ENCODE measurements at regions not wholly inside any gene's neighbourhood (a gene's known extent, or its start where the extent isn't known, plus 50 kb on each side); places are given as distances from the start of the nearest gene placed in this dataset.

DNA sequence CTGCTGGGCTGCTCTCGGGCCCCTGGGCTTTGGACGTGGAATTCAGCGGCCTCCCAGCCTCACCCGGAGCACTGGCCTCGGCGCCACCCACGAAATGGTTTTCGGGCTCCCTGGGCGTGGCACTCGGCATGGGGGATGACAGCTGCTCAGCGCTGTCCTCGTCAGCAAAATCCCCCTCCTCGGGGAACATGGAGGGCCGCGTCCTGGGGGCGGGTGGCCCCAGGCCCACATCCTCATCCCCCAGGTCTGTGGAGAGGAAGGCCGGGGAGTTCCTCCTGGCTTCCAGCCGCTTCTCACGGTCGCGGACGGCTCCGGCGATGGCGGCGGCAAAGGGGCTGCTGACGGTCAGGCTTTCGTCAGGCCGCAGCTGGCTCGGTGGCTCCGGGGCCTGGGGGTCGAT, 88.4 kb downstream of the CTTN start:
- DNase-seq = no peak

DNA sequence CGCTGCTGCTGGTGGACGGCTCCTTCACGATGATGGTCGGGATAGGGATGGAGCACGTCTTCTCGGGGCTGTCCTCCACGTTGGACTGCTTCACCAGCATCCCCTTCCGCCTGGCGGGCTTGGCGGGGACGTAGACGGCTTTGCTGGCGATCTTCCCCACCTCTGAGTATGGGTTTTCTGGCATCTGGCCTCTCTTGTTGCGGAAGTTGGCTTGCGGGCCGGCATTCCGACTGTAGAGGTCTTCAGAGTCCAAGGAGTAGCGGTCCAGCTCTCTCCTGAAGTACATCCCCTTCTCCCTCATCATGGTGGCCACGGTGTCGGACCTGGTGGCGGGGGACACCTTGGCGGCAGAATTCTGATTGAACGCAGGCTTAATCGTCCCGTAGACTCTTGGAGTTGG, 88.8 kb downstream of the CTTN start:
- no peak for DNase-seq

DNA sequence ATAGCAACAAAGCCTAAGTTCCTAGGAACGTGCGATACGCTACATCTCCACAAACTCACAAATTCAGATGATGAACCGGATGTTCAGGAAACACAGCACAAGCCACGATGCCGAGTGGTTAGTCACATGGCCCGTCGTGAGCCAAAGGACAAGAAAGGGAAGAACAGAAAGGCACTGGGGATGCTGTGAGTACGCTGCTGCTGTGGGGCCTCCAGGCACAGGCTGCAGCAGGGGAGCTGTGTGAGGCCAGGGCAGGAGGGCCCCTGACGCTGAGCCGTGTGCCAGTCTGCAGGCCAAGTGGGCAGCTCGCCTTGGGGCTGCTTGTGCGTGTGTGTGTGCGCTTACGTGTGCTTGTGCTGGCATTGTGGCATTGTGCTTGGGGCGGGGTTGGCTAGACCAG, 89.4 kb downstream of the CTTN start:
- DNase-seq = no peak

DNA sequence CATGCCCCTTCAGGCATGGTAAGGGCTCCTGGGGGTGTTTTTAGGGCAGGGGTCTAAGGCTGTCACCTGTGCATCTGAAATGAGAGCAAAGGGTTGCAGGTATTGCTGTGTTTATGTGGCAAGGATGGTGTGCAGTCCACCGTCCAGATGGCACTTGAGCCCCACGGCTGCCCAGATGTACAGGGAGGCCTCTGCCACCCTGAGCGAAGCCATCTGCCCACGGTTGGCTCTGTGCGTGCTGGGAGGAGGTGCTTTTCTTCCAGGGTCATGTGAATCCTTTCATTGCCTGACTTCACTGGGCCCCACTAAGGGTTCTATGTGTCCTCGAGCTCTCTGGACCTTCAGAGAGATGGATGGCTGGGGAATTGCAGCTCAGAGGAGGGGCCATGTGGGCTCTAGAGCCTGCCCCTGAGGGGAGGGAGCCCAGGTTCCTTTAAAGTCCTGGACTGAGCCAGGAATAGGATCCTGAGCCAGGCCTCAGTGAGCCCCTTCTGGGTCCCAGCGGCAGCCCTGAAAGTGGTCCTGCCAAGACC, 89.9 kb downstream of the CTTN start:
- no peak for DNase-seq

DNA sequence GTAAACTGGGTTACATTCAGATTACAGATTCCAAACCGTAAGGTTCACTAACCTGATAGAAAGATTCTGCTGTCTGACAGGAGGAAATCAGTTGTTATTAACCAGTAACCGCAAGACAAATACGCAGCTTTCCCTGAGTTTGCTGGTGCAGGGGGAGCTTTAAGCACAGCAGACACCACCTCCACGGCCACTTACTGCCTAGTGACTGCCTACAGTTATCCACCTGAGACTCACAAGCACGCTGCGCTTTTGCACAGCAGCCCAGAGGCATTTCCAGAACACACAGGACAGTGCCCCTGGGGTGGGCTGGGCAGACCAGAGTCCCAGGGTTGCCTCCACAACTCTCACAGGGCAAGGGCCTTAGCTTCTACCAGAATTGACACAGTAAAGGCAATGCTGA, 90.9 kb downstream of the CTTN start:
- no peak for DNase-seq

DNA sequence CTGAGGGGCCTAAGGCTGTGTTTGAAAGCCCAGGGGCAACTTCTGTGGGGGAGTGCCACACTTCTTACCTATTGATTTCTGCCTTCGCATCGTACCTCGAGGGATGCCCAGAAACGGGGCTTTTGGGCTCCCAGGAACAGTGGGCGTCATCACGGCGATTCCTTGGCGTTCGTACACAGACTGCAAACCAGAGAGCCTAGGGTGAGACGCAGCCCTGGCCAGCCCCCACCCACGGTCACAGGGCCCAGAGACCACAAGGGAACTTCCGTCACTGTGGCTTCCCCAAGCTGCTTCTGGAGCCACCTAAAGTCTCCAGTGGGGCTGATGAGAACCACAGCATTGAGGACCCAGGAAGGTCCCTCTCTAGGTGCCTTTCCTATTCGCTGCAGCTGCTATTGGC, 91.9 kb downstream of the CTTN start:
- DNase-seq = no peak

DNA sequence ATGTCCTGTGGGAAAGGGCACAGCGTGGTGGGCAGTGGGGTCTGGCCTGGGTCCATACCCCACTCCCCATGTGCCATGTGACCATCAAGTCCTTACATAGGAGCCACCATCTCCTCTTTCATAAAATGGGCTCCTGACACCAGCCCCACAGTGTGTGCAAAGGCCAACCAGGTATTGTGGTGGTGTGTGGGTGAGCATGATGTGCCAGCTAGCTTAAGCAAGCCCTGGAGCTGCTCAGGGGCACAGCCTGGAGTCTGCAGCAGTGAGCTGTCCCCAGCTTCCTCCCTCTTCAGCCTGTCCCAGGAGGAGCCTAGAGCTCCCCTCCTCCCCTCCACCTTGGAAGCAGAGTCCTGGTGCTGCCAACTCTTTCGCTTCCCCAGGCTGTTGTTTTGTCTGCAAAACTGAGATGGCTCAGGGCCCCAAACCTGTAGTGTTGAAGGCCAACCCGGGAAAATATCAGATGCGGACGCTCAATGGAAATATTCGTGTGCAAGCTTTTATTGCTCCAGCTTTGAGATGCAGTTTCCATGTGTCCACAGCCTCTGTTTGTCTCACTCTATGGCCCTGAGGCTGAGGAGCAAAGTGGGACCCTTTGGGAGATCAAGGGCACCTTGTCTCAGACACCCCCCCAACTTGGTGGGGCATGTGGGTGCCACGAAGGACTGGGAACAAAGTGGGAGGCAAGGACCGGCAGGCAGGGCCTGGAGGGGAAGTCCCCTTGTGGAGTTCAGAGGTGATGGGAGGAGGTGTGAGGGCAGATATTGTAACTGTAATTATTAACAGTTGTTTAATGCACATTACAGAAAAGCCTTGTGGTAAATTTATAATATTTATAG, 92.6 kb downstream of the CTTN start:
- DNase-seq = no peak

DNA sequence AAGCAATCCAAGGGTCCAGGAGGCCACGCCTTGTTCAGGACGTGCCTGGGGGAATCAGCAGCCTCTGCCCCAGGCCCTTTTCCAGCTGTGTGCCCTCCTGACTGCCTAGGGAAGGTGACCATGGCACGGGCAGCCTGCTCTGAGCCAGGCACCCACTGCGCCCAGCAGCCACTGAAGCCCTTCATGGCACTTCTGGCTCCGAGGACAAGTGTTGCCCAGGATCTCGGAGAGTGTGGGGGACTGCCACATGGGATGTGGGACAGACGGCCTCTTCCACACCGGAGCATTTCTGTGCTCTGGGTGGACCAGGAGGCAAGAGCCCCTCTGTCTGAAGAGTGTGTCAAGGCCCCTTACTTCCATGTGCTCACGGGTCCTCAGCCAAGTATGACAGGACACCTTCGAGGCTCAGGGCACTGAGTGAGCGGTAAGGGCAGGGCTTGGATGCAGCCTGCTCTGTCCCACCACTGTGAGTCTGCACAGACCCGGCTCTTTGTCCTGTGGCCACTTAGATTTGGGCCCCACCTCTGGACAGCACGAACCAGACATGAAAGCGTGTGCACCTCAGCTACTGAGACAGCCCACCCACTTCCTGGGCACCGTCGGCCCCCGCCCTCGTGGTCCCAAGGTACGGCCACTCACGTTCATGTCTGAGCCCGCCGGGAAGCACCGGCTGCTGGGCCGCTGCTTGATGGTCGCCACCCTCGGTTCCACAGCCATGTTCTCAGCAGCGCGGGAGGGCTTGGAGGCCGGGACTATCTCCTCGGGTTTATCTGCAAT, 93.6 kb downstream of the CTTN start:
- no peak for DNase-seq

DNA sequence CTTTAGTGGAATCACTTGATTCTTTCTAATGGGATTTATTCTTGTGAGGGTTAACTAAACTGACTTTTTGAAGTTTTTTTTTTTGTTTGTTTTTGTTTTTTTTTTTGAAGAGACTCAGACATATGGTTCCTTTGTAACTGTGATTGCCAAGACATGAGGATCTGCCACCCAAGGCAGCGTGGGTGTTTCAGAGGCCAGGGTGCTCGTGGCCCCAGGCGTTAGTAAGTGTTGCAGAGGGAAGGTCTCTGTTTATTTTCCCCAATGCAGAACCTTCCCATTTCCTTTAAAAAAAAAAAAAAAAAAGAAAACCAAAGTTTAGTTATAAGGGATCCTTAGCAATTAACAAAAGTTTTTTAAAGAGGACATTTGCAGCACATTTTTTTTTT, 94.8 kb downstream of the CTTN start:
- no peak for DNase-seq

DNA sequence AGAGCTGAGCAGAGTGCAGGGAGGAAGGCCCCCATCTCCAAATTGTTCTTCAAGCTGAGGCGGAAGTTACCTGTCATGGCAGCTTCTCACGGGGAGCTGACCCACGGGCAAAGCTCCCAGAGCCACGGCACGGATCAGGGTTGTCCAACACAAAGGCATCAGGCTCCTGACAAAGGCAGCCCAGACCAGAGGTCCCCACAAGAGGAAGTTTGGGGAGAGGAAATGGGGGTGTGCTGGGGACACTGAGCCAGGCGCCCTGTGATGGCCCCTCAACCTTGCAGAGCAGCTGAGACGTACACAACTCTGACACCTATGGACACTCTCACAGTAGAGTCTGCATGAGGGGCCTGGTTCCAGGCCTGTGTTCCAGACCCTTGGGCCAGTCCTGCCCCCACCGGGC, 95.6 kb downstream of the CTTN start:
- DNase-seq = no peak

DNA sequence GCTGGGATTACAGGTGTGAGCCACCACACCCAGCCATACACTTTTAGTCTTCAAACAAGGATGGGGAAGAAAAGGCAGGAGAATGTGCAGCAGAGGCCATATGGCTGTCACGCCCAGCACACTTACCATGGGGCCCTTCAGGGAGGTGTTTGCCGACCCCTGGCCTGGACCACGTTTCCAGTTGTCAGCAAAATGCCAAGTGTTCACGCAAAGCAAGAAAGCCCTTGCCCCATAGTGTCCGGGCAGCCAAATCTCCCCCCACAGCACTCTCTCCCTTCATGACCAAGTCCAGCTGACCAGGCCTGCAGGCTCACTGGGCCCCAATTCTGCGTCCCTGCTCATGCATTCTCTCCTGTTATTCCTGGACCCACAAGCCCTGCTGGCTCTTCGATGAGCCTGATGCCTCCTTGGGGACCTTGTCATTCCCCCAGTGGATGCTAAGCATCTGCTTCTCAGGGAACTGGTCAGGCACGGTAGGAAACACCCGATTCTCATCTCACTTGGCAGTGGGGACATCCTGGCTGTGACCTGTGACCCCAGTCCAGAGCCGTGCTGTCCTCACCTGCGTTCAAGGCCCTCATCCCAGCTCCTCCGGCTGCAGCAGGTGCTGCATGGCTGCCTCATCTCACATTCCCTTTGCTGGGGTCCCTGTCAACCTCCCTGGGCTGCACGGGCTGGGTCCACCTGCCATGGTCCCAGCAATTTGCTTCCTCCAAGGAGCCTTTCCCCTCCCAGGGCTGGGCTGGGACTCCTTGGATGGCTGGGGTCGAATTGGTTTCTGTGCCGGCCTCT, 96.4 kb downstream of the CTTN start:
- DNase-seq = no peak

DNA sequence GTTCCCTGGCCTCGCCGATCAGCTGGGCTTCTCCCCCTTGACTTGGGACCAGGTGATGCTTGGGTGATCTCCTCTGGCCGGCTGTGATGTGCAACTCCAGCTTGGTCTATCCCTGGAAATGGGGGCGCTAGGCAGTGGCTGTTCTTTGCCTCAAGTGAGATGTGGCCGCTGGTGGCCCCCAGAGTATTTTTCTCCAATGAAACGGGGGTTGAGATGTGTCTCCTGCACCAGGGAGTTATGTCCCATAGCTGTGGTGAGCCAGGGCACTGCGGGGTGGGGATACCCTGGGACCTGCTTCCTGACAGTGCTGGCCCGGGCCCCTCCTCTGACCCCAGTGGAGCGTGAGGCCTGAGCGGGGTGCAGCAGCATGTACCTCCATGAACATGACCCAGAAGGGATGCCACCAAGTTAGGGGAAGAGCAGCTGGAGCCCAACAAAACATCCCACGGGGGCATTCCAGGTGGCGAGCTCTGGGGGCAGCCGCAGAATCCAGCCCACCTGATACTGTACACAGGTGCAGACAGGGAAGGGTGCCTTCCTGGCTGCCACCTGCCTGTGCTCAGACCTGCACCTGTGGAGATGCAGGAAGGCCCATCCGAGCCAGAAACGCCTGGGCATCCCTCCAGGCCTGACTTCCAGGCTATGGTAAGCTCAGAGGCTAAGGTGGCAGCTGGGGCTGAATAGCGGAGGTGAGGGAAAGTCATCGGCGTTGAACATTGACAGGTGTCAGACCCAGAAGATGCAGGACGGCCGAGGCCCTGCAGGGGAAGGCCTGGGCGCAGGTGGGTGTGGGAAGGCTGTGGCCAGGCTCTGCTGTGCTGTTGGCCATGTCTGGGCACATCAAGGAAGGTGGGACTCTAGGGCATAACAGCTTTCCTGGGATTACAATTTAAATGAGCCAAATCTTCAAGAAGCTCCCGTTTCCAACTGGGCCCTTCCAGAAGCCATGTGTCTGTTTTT, 97.3 kb downstream of the CTTN start:
- no peak for DNase-seq

DNA sequence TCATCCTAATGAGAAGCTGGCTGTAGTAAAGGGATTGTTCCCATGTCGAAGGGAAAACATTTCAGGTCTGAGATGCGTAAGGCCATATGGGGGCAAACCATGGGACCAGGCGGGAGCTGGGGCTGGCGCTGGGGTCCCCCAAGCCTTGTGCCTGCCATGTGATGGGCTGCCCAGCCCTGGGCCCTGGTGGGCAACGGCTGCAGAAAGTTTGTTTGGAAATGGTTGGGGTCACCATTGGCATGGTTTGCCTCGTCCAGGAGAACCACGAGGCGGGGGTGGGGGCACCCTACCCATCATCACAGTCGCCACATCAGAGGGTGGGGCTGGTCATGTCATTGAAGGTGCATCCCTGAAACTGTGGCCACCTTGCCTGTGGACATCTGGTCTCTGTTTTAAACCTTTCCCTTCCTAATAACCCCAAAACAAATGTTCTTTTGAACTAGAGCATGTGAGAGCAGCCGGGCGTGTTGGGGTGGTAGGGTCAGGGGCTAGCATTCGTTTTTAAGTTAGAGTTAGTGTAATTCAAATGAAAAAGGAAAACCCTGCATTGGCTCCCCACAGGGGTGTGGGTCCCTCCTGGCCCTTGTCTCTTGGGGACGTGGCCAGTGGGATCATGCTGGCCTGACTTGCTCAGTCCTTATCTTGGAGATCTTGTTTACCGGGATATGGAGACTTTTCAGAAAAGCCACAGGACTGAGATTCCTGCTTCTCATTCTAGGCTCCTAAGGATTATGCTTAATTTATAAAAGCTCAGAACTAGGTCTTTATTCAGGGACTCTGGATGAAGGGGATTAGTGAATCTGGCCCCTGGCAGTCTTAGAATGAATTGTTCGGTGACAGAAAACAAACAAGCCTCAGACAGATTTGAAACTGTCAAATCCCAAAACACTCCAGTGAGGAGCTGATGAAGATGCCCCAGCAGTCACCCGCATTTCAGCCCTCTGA, 98.5 kb downstream of the CTTN start:
- DNase-seq = no peak

DNA sequence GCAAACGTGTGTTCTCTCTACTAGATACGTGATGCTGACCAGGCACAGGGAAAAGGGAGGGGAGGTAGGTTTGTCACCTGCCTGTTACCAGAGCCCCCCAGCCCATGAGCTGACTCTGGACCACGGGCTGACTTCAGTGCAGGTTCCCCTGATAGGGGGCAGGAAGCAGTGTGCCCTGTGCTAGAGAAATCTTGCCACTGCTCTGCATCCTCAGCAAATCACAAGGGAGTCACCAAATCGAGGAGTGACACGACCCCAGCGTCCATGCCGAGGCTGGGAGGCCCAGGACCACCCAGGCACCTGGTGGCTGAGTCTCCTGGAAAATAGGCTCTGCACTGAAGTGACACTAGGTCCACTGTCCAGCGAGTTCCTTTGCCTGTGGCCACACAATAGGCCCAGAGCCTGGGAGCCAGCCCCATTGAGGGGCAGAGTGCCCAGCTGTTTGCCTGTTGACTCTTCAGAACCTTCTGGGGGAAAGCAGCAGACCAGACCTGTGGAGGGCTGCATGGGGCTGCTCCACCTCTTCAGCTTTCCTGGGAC, 99.3 kb downstream of the CTTN start:
- DNase-seq = peak in 1 of 51 donors; percentile 18

DNA sequence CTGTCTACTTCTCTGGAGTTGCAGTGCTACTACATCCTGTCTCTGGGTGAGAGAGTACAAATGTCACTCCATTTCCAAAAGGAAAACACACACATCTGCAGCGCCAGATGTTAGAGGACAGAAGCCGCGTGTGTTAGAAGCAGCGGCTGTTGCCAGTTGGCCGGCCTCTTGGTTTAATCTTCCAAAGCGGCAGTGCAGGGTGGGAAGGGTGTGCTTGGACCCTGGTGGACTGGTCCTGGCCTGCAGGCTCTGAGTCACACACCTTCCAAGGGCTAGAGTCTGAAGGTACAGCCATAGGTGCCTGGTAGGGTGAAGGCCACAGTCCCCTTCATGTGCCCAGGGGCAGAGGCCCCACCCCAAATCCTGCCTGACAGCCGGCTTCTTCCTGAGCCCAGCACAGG, 99.8 kb downstream of the CTTN start:
- DNase-seq = no peak

DNA sequence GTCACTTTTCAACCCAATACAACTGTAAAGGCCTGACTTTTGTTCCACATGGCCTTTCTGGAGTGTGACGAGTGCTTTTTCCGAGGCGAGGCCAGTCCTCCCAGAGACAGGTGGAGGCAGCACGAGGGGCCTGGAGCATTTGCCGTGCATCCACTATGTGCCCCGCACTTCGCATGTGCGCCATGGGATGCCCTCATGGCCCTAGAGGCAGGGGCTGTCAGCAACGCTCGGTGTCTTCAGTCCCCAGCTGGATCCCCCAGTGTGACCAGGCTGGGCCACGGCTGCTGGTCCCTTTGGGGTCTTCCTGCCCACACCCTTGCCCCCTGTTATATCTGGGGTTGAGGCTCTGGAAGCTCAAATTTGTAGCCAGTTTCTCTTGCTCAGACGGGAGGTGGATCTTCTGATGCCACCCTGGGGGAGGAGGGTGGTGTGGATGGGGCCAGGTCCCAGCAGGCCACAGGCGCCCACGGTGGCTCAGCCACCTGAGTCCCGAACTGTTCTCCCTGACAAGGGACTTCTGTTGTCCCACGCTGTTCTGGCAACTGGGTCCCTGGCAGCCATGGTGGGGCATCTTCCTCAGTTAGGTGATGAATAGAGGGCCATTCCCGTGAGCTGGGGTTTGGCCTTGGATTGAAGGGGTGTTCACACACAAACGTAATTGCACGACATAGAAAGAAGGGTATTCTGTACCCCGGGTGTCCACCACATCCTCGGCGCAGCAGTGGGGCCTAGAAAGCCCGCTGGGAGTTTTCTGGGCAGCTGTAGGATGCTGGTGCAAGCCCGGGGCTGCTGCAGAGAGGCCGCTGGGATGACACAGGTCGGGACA, 100.9 kb downstream of the CTTN start:
- no peak for DNase-seq

DNA sequence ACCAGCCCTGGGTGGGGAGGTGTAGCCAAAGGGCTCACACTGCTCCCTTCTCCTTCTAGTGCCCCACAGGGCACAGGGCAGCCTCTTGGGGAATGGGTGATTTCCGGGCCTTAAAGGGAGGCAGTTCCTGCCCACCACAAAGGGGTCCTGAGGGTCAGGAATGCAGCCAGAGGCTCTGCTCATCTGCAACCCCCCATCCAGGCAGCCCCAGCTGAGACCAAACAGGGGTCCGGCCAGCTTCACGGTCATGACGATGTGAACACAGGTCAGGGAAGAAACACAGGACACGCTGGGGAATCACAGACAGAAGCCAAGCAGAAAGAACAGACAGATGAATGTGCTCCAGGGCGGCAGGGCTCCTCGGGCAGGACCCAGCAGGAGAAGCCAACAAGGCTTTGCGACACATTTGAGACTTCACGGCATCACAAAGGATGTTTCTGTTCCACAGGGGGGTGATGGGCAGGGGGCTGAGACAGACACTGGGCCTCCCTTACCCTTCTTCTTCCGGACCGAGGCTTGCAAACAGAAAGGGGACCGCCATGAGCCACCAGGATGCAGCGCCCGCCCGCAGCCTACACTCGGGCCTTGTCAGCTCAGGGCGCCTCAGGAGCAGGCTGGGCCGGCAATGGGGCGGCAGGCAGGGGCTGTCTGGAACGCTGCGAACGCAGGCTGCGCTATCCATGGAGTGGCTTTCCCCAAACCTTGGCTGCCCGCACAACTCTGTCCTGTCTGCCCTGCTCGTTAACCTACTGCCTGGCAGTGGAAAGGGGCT, 101.9 kb downstream of the CTTN start:
- DNase-seq = no peak

Measured in hypothalamus (tissue), 51 donors.